Gastroesophageal sphincter (tissue), 4 donors: ENCODE measurements at regions not wholly inside any gene's neighbourhood (a gene's known extent, or its start where the extent isn't known, plus 50 kb on each side); places are given as distances from the start of the nearest gene placed in this dataset.

Experiments
- ATAC-seq: fragments of 150-250 bp; one replicate; pipeline ENCODE4 v1.9.1; 2016; ENCODE audit warnings: mild to moderate bottlenecking, moderate library complexity
- H3K27ac ChIP-seq, 4 donors: fragments of 200-600 bp; sonication (generic) in 3 of 4; 1 replicate in 3 of 4; 2 replicates in 1 of 4; pipeline ENCODE4 v1.5.1; 2016 to 2019
- H3K27me3 ChIP-seq: fragments of 200-600 bp; sonication (generic); one replicate; pipeline ENCODE4 v1.5.1; 2019
- H3K36me3 ChIP-seq, 2 donors: fragments of 200-600 bp; sonication (generic); one replicate each; pipeline ENCODE4 v1.5.1; 2019; ENCODE audit warnings: control low read depth in 1 of 2
- H3K4me1 ChIP-seq, 3 donors: fragments of 200-600 bp; sonication (generic); 1 replicate in 2 of 3; 2 replicates in 1 of 3; pipeline ENCODE4 v1.5.1; 2016 to 2019; ENCODE audit warnings: control low read depth in 2 of 3
- H3K4me3 ChIP-seq, 2 donors: fragments of 200-600 bp; sonication (generic); one replicate each; pipeline ENCODE4 v1.5.1; 2019; ENCODE audit warnings: mild to moderate bottlenecking in 1 of 2, moderate library complexity in 1 of 2
- H3K9me3 ChIP-seq, 3 donors: fragments of 200-600 bp; sonication (generic); one replicate each; pipeline ENCODE4 v1.5.1; 2017 to 2019; ENCODE audit warnings: control low read depth in 2 of 3
- CTCF ChIP-seq, 4 experiments: fragments of 200-600 bp in 2 of 4; fragments of 450-650 bp in 2 of 4; sonication (generic) in 1 of 4; IDR thresholded peaks; one replicate each; pipeline ENCODE4 v1.5.1; 2017 to 2019; ENCODE audit warnings: antibody characterized with exemption in 4 of 4, mild to moderate bottlenecking in 2 of 4, moderate library complexity in 2 of 4
- EP300 ChIP-seq: sonication (generic); formaldehyde crosslinking; IDR thresholded peaks from one replicate; pipeline ENCODE4 v1.6.1; 2017; ENCODE audit warnings: antibody characterized with exemption, mild to moderate bottlenecking
- POLR2A ChIP-seq, 2 donors: fragments of 450-650 bp; IDR thresholded peaks; one replicate each; pipeline ENCODE4 v1.6.1; 2017; ENCODE audit warnings: antibody characterized with exemption in 2 of 2, mild to moderate bottlenecking in 2 of 2, moderate library complexity in 1 of 2
- POLR2AphosphoS5 ChIP-seq: sonication (generic); formaldehyde crosslinking; IDR thresholded peaks from one replicate; pipeline ENCODE4 v1.6.1; 2017; ENCODE audit warnings: antibody characterized with exemption
- WGBS, 2 donors: methylation state at CpG; one replicate each; pipeline ENCODE4 v1.1.5; 2018; ENCODE audit warnings: low coverage in 1 of 2; 5-methylcytosine and 5-hydroxymethylcytosine counted together

GRCh38 chr4:138845664-138846063, 169.9 kb upstream of the NOCT start:
- ATAC-seq: no peak
- H3K4me3 ChIP-seq: no peak overlapping the region
- TF ChIP-seq EP300 (no peak), POLR2A (IDR thresholded peaks at IDR 0.05) (no peak), POLR2AphosphoS5 (no peak), CTCF (IDR thresholded peaks at IDR 0.05) (no peak)
- H3K9me3 ChIP-seq: no peaks in the 10 kb centered on the region
- no peaks in the 10 kb centered on the region for H3K36me3 ChIP-seq
- WGBS, 2 donors: 37 to 71% methylated on average over 8 to 9 of the region's 9 CpGs
- H3K27me3 ChIP-seq: no peaks in the 10 kb centered on the region
- H3K27ac ChIP-seq: no peak overlapping the region
- no peaks in the 10 kb centered on the region for H3K4me1 ChIP-seq

GRCh38 chr4:138845054-138845453, 170.5 kb upstream of the NOCT start:
- Histone ChIP-seq H3K27me3 (no peaks in the 10 kb centered on the region), H3K4me3 (no peak overlapping the region), H3K36me3 (no peaks in the 10 kb centered on the region), H3K27ac (no peak overlapping the region), H3K9me3 (no peaks in the 10 kb centered on the region), H3K4me1 (no peaks in the 10 kb centered on the region)
- no peak for ATAC-seq
- TF ChIP-seq EP300 (no peak), POLR2AphosphoS5 (no peak), CTCF (IDR thresholded peaks at IDR 0.05) (no peak), POLR2A (IDR thresholded peaks at IDR 0.05) (no peak)
- 77 to 80% methylated on average over 3 to 5 of the region's 6 CpGs for WGBS, 2 donors

DNA sequence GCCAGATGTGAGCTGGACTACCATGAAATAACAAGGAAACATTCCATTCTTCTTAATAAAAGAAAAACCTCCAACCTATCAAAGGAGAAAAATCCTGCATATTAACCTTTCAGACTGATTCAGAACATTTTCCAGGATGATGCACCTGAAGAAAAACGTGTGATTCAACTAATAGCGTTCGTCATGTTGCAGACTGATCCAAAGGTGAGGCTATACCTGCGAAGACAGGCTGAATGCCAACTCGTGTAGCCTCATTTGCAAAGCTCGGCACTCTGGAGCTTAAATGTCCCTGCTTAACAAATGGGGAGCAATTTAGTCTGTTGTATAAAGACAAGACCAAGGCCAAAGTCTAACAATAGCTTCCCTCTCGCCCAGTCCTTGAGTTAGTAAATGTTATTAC, 172.0 kb upstream of the NOCT start:
- Histone ChIP-seq H3K4me3 (no peak overlapping the region), H3K4me1 (no peaks in the 10 kb centered on the region), H3K36me3 (no peaks in the 10 kb centered on the region), H3K27ac (no peak overlapping the region), H3K27me3 (no peaks in the 10 kb centered on the region), H3K9me3 (no peaks in the 10 kb centered on the region)
- WGBS, 2 donors: 73 to 78% methylated on average over 4 to 7 of the region's 7 CpGs
- TF ChIP-seq CTCF (IDR thresholded peaks at IDR 0.05): no peak
- no peak for TF ChIP-seq POLR2AphosphoS5
- TF ChIP-seq EP300: no peak
- TF ChIP-seq POLR2A (IDR thresholded peaks at IDR 0.05): no peak
- no peak for ATAC-seq

DNA sequence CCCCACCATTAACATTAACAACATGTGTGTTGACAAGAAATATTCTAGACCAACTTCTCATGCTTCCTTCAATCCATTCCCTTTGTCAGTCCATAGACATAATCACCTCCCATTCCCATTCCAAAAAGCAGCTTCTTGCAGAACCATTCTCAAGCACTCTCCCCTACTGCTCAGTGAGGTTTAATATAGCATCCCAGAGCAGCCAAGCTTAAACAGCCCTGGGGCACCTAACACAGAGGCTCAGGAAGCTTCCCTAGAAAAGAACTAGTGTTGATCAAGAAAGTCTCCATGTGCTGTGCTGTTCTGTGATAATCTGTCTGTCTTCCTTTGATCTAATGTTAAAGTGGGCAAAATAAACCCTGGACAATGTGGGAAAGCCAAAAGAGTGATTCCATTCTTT, 174.2 kb upstream of the NOCT start:
- Histone ChIP-seq H3K4me3 (no peak overlapping the region), H3K4me1 (no peaks in the 10 kb centered on the region), H3K27ac (no peak overlapping the region), H3K9me3 (no peaks in the 10 kb centered on the region), H3K36me3 (no peaks in the 10 kb centered on the region), H3K27me3 (no peaks in the 10 kb centered on the region)
- TF ChIP-seq POLR2AphosphoS5: no peak
- no peak for TF ChIP-seq POLR2A (IDR thresholded peaks at IDR 0.05)
- TF ChIP-seq CTCF (IDR thresholded peaks at IDR 0.05): no peak
- TF ChIP-seq EP300: no peak
- no peak for ATAC-seq

GRCh38 chr4:138838251-138838650, 177.3 kb upstream of the NOCT start:
- ATAC-seq: no peak
- Histone ChIP-seq H3K4me3 (no peak overlapping the region), H3K4me1 (no peaks in the 10 kb centered on the region), H3K36me3 (no peaks in the 10 kb centered on the region), H3K9me3 (no peaks in the 10 kb centered on the region), H3K27me3 (no peaks in the 10 kb centered on the region), H3K27ac (no peak overlapping the region)
- TF ChIP-seq POLR2AphosphoS5: no peak
- no peak for TF ChIP-seq EP300
- TF ChIP-seq POLR2A (IDR thresholded peaks at IDR 0.05): no peak
- no peak for TF ChIP-seq CTCF (IDR thresholded peaks at IDR 0.05)
- 56 to 83% methylated on average over 3 to 4 of the region's 4 CpGs for WGBS, 2 donors
